GM18870 (cell line): ENCODE measurements at regions not wholly inside any gene's neighbourhood (a gene's known extent, or its start where the extent isn't known, plus 50 kb on each side); places are given as distances from the start of the nearest gene placed in this dataset.

Experiments
- ATAC-seq: cut with Tn5 transposase; IDR thresholded peaks from one replicate; pipeline ENCODE4 v1.9.1; 2021; ENCODE audit warnings: moderate library complexity; ENCODE audit not compliant: unreplicated experiment

DNA sequence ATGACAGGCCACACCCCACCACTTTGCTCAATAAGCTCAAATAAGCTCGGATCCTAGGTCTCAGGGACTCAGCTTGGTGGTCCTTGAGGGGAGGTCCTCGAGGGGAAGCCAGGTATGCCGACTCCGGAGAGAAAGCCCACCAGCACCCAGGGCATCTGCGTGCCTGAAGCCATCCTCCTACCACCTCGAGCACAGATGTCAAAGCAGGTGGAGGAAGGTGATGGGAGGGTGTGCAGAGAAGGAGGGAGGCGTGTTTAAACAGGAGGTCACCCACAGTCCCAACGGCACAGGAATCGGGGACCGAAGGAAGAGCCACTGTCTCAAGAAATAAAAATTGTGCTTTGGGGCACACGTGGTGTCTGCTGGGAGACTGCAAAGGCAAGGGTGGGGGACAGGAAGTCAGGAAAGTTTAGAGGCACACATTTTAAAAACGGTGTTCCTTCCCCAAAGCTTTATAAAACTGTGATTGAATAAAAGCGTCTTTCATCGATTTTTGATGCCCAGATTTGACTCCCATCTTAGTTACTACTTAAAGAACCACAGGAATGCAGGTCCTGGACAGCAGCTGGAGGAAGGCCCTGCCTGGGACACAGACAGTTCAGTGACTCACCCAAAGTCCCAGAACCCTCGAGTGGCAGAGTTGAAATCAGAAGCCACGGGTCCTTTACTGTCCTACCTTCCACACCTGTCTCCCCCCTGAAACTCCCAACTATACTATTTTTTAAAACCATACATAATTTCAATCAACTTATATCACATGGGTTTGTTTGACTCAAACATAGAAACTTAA lies 221.0 kb upstream of the PDE10A start:
- ATAC-seq = no peak

DNA sequence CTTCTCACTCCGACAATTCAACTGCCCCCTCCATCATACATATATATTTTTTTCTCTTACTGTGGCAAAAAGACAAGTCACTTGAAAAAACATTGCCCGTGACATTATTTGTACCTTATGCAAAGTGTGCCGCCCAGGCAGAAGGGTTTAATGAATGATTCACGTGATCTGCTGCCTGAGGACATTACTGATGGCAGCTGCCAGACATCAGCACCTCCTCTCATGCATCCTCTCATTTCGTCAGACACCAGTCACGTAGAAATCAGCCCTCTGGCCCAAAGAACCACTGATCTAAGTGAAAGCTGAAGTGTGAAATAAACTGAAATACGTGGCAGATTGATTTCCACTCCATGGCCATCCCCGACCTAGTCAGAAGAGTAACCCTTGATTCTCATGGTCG lies 218.8 kb upstream of the PDE10A start:
- ATAC-seq = no peak

DNA sequence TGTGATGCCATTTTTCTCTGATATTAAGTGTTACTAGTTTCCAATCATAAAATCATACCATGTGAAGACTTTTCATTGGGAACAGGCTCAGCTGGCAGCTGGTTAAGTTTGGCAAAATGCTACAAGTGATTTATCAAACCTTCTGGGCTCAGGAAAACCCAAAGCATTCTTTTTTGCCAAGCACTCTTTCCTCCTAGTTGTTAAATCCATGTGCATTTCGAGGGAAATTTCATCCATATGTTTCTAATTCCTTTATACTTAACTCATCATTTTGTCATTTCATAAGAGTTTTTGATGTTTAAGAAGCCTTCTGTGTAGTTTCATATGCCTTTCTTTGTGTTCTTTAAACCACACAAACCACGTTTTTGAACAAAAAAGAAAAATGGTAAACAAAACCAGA lies 217.6 kb upstream of the PDE10A start:
- ATAC-seq = no peak

DNA sequence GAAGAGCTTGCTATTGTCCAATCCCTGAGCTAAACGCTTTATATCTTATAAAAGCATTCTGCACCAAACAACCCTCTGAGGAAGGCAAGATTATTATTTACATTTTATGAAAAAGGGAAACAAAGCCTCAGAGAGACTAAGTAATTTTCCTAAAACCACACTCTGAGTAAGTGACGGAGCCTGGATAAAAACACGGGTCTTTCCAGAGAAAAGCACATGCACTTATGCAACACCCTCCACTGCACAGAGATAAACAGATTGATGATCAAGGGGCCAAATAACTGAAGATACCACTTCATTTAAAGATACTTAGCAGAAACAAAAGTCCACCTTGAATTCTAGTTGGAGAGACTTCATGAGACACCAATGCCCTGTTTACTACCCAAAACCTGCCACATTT lies 214.7 kb upstream of the PDE10A start:
- ATAC-seq = no peak

DNA sequence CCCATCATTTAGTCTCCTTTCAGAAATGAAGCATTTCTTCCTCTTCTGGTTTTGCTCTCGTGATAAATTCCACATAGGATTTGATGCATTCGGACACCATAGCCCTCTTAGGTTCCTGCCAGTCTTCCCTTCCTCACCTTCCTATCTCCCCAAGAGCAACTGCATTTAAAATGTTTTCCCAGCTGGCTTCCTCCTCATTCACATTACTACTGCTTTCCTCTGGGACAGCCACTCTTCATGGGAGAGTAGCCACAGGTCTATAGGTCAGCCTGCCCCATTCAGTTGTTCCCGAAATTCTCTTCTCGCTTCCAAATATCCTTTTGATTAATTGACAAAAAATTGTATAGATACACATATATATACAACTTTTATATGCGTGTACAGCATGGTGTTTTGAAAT lies 214.2 kb upstream of the PDE10A start:
- ATAC-seq = no peak

DNA sequence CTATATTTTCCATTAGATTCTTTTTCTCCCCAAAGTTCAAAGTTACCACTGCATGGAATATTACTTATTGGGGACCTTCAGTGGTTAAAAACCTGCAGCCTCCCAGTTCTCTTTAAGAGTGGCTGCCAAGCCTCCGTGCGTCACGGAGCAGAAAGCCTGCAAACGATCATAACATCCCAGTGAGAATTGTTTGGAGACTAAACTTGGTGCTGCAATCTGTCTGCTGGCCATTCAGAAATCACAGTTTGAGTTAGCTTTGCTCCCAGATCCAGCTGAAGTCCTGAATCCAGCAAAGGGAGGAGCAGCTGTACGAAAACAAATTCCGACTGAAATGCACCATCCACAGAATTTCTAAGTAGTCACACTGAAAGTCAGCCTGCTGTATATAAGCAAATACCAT lies 213.5 kb upstream of the PDE10A start:
- no peak for ATAC-seq

DNA sequence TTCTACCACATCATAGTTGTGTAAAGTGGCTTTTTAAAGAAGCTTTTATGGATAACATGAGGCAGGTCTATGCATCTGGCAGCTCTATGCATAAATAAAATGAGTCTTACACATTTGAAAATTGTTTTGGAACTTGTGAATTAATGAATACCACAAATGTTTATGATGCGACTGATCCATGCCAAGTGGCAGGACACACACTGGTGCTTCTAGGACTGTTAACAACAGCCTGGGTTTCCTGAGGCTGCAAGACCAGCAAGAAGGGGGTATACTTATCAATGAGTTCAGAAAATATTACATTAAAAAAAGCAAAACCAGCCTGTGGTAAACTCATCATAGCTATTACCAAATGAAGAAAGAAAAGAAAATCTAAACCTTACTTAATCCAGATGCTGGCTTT lies 212.9 kb upstream of the PDE10A start:
- no peak for ATAC-seq

DNA sequence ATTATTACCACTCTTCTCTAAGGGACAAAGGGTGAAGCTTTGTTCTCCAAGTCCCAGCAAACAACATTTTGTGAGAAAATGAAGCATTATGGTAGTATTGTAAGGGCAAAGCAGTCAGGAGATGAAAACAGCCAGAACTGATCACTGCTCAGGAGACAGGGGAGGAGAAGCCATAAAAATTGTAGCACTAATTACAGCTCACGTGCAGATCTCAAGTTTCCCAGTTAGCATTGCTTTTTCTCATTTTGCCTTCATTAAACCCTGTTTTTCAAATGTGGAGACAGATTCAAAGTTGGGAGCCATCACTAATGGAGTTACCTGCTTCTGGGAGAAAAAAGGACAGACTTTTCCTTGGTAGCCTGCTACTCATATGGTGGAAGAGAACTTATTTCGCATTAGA lies 210.9 kb upstream of the PDE10A start:
- ATAC-seq = no peak

DNA sequence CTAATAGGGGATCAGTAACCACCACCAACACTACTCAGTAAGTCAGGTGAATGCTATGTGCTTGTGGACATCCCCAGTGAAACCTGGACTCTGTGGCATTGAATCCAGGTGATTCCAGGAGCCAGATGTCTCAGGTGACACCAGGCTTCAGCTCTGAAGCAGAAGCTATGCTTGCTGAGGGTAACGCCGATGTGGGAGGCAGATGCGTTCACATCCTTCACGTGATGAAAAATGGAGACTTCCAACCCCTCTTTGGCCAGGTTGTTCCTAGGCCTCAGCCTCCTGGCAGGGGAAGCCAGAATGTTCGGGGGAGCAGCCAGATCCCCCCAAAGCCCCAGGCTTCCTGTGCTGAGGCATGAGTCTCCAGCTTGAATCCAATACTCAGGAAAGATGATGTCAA lies 209.8 kb upstream of the PDE10A start:
- no peak for ATAC-seq

DNA sequence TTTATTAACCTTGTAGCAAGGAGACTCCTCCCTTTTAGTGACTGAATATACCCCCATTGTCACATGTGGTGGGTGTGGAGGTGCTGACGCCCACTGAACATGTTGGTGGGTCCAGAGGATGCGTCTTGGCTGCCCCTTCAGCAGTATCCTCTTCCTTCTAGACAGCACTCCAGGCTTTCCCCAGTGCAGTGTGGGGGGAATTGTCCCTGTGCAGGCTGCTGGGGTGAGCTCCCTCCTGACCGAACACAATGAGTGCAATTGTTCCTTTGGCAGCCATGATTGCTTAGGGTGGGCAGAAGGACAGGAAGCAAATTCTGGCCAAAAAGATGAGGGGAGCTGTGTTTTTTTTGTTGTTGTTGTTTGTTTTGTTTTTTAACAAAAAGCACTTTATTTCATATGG lies 209.3 kb upstream of the PDE10A start:
- no peak for ATAC-seq

DNA sequence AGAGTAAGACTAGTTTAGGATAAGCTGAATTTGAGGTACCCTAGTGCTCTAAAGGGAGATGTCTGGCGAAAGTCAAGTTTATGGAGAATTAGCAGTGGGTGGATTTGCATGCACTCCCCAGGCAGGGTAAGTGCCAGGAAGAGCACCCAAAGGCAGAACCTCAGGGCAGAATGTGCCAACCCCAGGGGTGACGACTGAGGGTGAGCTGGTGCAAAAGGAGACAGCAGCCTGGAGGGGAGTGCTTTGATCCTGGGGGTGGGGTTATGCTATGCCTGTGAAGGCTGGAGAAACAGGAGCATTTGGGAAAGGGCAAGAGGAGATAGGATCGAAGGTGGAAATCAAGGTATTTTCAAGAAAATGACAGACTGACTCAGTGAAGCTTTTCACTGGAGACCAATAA lies 208.5 kb upstream of the PDE10A start:
- ATAC-seq = no peak

DNA sequence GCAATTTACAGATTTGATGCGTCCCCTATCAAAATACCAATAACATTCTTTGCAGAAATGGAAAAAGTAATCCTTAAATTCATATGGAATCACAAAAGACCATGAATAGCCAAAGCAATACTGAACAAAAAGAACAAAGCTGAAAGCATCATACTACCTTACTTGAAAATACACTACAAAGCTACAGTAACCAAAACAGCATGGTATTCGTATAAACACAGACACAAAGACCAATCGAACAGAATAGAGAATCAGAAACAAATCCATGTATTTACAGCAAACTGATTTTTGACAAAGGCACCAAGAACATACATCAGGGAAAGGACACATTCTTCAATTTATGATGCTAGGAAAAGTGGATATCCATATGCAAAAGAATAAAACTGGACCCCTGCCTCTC lies 206.5 kb upstream of the PDE10A start:
- no peak for ATAC-seq

DNA sequence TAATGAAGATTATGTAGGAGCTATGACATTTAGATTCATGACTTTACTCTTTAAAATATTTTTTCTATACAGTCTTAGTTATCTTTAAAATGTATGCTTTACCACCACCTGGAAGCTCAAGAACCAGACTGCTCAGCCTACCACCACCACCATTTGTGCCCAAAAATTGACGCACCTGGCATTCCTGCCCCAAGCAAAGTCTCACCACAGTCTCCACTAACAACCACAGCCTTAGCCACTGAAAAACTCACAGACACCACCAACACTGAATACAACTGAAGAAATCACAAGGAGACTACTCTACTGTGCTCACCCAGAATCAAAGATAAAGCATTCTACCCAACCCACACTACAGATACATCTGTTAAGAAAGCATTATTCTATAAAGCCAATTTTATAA lies 201.9 kb upstream of the PDE10A start:
- ATAC-seq = no peak

DNA sequence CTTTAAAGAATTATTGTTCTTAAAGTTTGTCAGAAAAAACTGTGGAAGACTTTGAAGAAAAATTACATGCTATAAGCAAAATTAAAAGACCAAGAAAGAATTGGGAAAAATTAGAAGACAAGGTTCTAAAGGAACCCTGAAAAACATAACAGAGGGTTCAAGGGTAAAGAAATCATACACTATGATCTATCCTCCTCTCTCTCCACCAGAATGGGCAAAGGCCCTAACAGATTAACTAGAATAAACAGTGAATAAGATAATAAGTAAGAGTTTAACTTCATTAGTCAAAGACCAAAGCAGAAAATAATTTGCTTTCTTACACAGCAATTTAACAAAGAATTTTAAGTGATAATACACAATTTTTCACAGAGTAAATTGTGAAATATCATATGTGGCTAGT lies 201.2 kb upstream of the PDE10A start:
- ATAC-seq = no peak

DNA sequence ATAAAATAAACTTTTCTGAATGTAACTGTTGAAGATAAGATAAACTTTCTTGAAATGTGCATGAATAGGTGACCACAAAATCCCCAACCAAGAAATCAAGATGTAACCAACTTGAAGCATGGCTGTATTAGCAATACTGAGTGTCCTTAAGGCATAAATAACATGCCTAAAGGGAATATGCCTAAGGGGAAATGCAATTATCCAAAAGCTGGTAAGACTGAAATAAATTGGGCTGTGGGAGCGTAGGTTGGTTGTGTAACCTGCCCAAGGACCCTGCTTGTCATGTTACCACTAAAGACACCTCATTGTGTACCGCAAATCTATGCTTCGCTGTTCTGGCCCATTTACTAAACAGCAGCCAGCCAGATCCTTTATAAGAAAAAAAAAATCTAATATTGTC lies 200.8 kb upstream of the PDE10A start:
- no peak for ATAC-seq

DNA sequence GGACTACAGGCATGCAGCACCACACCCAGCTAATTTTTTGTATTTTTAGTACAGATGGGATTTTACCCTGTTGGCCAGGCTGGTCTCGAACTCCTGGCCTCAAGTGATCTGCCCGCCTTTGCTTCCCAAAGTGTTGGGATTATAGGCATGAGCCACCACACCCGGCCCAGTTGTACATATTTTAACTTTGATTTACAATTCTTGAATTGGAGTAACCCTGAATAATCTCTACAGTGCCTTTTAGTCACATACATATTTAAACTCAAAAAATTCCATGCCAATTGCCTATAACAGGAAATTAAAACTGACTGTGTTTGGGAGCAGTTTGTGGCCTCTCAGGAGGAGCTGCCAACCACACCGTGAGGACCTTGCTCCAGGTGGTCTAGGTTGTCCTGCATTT lies 199.8 kb upstream of the PDE10A start:
- no peak for ATAC-seq

DNA sequence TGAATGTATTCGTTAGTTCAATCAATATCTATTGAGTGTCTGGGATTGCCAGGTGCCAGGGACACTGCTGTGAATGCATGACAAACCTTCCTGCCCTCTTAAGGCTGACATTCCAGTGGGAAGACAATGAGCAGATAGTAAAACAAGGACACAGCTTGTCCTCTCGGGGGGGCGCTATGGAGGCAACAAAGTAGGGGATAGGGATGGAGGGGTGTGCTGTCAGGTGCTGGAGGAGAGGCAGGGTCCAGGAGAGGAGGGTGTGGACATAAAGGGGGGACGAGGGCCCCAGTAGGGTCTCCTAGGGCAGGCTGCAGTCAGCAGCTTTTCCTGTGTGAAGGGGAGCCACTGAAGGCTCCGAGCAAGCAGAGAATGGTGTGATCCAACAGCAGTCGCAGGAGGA lies 198.2 kb upstream of the PDE10A start:
- no peak for ATAC-seq

DNA sequence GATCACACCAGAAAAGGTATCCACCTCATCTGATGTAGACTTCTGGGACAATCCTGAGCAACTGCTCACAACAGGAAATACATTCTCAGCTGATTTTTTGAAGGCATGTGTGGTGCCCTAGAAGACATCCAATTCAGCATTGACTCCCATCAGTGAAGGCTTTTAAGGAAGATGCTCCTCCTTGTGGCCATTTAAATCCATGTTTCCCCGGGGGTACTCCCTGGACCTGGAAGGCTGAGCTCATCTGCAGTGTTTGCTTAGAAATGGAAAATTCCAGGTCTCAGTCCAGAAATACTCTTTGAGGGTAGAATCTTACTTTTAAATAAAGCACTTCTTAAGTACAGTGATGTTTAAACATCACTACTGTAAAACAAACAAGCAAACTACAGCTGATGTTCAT lies 195.5 kb upstream of the PDE10A start:
- no peak for ATAC-seq

DNA sequence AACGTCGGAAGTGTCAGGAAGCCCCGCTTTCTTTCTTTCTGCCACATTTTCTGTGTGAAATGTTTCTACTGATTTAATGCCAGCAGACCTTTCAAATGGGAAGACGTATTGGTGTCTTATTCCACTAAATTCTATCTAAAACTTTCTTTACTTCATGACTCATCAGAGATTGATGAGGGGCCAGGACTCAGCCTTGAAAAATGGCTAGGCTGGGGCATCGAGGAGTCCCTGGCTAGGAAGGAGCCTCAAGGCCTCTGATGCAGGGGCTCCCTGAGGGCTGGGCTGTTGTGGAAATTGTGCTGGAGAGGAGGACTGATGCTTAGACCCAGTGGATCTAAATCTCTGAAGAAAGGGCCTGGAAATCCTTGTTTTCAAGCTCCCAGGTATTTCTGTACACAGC lies 192.8 kb upstream of the PDE10A start:
- ATAC-seq = no peak

DNA sequence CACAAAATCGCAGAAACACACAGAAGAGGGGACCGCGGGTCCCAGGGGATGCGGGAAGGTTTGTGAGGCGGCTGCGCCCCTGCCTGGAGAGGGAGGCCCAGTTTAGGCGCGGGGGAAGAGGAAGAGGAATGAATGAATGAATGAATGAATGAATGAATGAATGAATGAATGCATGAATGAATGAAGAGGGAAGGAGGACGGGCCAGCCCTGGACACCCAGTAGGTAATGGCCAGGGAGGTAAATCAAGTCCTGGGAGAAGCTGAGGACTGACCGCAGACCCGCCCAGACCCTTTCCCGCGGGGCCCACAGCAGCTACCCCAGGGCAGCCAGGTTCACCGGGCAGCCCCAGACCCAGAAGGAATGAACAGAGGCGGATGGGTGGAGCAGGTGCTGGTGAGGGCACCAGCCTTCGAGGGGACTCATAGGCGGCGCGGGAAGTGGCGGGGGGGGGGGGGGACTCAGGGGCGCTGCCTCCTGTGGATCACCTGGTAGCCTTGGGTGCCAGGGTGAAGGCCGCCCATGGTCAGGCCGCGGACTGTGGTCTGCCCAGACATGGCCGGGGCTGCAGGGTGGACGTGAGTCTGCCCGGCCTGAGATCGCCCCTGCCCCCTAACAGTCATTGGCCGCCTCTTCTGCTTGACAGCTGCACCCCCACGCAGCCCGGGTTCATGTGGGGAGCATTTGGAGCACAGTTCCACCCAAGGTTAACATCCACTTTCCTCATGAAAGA lies 192.0 kb upstream of the PDE10A start:
- ATAC-seq = no peak

DNA sequence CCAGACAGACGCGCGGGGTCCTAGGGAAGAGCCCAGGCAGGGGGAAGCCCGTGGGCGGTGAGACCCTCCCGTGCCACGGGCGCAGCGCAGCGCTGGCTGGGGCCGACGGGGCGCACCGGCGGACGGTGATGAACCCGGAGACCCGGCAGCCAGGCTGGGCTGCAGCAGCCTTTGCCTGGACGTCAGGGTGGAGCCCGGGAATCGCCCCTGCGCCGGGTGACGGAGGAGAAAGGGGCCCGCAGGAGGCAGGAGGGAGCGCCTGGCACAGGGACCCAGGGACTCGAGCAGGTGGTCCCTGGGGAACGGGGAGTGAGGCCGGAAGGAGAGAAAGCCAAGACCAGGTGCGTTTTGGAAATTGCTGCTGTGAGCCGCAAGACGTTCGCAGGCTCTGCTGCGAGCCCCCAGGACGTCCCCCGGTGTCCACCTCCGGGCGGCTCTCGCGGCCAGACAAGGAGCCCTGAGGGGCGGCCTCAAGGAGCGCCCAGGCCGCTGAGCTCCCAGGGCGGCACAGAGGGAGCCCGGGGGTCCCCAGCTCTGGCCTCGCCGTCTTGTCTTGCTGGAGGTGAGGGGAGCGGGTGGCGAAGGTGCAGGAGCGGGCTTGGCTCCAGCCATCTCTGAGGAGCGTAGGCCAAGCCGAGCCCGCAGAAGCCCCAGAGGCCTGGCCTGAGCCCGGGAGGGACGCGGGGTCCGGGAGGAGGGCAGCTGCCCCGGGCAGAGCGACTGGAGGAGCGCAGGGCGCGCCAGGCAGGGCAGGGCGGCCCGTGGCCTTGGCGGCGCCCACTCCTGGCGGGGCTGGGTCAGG lies 191.2 kb upstream of the PDE10A start:
- ATAC-seq = no peak

DNA sequence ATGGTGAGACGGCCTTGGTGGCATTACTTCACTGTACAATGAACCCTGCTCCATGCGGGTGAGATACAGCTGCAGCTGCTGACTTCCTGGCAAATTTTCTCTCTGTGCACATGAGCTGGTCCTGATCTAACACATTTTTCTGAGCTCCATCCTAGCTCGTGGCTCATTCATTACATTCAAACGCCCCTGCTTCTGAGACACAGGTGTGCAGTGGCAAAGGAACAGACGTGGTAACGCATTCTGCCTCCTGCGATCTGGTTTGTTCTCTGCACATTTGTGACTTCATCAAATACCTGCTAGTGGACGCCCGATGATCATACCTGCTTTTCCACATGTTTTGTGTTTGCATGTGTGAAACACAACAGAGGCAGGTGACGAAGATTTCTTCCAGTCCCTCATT lies 189.6 kb upstream of the PDE10A start:
- no peak for ATAC-seq
